ENCODE measurements at regions not wholly inside any gene's neighbourhood (a gene's known extent, or its start where the extent isn't known, plus 50 kb on each side); places are given as distances from the start of the nearest gene placed in this dataset.
"Not testable (repeated sequence)": the region's sequence is repeated elsewhere in the genome, so short reads cannot be mapped to it uniquely, and the experiment has no call there.

- peak; percentile 20 for DNase-seq
Observed at GRCh38 chr7:130948822-130949221, 214.8 kb upstream of the KLF14 start.

GRCh38 chr7:130949550-130949949 lies 215.5 kb upstream of the KLF14 start:
- peak; percentile 14 for DNase-seq

DNA sequence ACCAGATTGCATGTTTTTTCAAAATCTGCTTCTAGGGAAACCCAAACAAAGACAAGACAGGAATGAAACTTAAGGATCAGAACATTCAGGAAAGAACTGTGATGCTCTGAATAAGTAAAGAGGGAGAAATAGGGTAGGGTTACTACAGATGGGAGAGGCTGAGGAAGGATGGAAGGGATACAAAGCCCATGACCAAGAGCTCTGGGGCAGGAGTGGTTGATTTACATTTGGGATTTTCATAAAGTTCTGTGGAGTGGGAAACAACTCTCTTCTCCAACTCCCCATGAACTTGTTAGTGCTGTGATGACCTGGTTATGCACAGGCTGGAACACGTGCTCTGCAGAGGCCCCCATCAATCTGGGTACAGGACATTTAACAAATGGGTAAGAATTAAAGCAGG lies 216.0 kb upstream of the KLF14 start:
- DNase-seq = no peak

DNA sequence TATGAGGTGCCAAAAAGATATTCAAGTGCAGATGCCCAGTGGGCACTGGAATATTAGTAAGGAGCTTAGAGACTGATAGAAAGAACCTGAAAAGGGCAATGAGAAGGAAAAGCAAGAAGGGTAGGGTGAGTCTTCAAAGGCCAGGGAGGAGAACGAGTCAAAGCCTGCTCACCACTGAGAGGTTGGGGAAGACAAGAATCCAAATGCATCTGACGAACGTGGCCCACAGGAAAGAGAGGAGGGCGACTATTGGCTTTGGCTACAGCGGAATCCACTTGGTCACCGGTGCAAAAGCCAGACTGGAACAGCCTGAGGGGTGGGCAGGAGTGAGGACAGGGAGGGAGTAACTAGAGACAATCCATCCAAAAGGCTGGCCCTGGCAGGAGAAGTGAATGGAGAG lies 216.7 kb upstream of the KLF14 start:
- no peak for DNase-seq

DNA sequence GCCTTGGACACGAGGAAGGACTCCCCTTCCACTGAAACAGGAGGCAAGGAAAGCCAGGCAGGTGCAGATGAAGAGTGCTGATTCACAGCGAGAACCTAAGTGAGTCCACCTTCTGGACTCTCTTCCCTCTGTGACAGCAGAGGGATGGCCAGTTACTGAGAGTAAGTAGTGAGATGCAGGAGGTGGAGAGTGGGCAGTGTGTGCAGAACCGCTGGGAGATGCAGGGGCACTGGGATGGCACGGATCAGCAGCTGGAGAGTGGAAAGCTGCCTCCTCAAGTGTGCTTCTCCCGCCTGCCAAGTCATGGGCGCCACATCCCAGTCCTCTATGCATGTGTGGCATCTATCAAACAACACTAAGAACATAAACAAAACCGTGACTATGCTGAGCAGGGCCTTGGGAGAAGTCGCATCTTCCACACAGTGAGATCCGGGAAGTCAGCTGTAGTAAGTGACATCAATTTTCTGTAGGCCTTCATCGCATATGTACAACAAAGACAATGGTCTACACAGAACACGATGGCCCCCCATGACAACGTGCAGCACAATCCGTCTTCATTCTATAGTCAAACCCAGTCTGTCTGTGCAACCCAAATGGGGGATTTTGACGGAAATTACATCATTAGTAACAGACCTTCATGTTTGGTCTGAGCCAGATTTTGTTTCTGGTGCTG lies 217.4 kb upstream of the KLF14 start:
- DNase-seq = peak; percentile 59

DNA sequence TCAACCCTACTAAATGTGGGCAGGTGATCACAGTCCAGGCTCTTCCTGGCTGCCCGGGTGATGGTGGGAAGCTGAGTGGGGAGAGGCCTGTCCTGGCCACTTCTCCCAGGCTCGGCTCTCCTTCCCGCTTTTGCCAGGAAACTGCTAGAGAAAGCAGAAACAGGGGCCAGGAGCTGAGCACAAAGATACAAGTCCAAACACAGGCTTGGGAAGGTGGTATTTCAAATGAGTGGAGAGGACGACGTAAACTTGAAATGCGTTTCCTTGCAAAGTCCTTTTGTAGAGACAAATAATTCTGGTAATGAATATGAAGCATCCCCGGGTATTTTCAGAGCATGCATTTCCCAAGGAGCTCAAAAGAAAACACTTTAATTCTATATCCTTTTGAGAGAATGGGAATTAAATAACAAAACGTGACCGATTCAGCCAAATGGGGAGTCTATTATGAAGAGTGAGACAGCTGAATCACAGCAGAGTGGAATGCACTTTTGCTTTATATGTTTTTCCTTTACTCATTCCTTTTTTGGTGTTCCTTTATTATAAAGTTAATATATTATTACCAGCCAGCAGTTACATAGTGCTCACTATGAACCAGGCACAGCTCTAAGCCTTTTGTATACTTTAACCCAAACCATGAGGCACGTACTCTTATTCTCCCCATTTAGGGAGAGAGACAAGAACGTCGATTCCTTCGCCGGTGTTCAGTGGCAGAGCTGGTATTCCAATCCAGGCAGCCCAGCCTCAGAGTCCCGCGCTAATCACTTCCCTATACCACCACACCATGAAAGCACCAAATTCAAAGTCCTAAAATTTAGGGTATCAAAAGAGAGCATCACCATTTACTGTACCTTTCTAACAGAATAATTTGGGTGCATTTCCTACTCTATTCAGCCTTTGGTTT lies 218.2 kb upstream of the KLF14 start:
- DNase-seq = no peak

- DNase-seq = no peak
Observed at GRCh38 chr7:130953196-130953595, 219.2 kb upstream of the KLF14 start.

- DNase-seq = no peak
Observed at GRCh38 chr7:130954918-130955564, 221.0 kb upstream of the KLF14 start.

DNA sequence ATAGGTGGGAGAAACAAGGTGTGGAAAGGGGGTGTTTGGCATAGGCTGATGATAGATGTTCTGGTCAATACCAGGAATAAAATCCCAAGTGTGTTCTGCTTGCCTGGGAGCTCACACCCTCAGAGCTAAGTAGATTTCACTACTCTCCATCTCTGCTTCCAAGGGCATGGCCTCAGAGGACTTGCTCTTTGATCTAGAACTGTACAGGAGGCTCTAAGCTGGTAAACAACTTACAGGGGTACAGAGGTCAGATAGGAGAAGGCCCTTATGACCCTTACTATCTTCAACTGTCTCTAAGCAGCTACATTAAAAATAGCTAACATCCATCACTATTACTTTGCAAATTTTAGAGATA lies 221.5 kb upstream of the KLF14 start:
- no peak for DNase-seq

GRCh38 chr7:130956417-130957136 lies 222.6 kb upstream of the KLF14 start:
- no peak for DNase-seq

DNA sequence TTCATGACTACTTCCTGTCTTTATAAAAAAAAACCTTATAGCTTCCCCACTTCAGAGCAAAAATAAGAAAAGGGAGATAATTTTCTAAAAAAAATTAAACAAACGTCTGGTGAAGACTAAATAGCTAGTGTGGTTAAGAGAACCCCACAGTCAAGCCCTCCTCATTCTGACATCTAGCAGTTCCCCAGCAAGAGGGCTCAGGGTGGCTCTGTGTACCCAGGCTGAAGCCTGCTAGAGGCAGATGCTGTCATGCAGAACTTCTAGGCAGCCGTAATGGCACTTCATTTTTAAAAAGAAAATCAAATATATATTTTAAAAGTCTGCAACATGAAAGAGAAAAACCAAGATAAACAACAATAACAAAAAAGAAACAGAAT lies 223.1 kb upstream of the KLF14 start:
- no peak for DNase-seq

DNA sequence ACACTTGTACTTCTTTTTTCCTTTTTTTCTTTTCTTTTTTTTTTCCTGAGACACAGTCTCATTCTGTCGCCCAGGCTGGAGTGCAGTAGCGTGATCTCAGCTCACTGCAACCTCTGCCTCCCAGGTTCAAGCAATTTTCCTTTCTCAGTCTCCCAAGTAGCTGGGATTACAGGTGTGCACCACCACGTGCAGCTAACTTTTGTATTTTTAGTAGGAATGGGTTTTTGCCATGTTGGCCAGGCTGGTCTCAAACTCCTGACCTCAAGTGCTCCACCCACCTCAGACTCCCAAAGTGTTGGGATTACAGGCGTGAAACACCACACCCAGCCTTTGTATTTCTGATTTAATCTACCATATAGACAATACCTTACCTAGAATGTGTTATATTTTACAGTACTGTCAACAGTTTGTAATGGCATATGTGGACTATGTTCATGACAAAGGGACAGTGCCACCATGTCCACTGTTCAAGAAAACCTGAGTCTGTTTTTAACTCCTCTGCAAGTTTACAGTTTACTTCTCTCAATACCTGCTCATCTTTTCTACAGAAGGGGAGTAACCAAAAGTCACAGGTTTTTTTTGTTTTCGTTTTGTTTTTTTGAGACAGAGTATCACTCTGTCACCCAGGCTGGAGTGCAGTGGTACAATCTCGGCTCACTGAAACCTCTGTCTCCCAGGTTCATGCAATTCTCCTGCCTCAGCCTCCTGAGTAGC lies 223.9 kb upstream of the KLF14 start:
- DNase-seq = not testable (repeated sequence)

DNA sequence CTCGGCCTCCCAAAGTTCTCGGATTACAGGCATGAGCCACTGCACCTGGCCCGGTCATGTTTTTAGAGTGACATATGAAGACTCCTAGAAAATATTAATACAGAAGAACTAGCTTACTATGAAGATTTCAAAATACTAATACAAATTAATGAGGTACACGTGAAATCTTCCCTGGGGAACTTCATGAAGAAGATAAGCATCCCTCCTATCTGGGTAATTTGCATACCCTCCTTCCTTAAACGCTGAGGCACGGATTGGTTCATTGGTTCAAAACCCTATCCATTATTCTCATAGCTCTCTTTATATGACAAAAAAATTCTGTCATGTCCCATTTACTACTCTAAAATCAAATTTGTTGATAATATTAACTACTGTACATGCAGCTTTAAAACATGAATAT lies 224.8 kb upstream of the KLF14 start:
- no peak for DNase-seq

- DNase-seq = peak; percentile 79
Observed at GRCh38 chr7:130959743-130960207, 225.8 kb upstream of the KLF14 start.

DNA sequence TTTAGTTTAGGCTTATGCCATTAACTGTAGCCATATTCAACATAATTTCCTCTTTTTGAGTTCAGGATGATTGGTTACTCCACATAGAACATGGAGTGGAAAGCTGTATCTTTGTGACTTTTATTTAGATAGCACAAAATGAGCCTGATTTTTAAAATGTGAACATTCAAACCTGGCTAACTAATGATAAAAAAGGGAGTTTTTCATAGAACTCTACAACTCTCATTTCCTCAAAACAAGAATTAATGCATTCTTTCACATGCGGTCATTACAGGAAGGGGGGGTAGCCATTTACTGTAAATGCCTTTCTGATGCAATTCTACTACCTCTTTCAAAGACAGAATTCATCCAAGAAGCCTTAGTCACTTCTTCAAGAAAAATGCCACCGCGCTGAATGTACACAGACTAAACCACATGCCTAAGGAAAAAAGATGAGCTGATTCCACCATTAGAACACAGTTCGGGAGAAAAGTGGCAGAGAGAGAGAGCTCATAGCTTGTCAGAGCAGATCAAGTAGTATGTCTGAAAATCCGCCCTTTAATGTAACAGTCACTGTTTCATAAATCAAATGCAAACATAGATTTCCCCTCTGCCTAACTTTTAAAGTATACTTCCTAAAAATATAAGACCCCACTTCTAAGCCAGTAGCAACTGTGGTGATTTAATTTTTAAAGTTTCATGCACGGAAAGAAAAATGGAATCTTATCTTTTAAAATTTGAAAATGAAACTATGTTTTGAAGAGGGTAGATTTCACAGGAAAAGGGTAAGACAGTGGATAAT lies 226.4 kb upstream of the KLF14 start:
- DNase-seq = peak; percentile 83

GRCh38 chr7:130961128-130961601 lies 227.2 kb upstream of the KLF14 start:
- DNase-seq = peak; percentile 95

DNA sequence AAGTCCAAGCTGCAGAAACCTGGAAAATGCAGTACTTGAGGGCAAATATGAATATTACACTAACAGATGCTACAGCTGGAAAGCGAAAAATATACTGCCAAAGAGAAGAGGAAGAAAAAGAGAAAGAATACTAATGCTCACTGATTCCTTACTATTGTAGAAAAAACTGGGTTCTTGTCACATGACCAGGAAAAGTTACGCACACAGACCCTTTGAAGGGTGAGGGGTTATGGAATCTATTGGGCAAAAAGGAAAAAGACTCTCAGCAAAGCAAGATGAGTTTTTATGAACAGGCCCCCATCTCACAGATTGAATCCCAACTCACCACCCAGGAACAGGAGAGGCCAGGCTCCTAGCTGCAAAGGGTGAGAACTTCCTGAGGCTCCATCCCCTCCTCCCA lies 228.1 kb upstream of the KLF14 start:
- no peak for DNase-seq

DNA sequence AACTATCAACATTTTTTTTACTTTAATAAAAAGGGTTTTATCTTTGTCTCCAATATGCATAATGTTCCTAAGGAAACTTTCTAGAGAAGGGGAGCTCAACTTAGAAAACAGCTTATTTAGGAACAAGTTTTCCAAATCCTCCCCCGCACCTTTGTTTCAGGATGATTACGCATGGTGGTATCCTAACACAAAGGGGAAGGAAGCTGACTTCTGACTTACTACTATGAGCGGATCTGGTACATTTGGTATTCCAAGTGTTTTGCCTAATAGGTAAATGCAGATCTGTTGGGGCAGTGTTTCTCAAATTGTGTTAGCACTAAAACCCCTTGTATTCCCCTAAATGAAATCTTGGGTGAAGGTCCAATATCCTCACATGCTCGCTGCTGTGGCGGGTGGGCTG lies 229.3 kb upstream of the KLF14 start:
- DNase-seq = no peak

GRCh38 chr7:130965515-130965914 lies 231.5 kb upstream of the KLF14 start:
- DNase-seq = no peak

- peak; percentile 64 for DNase-seq
Observed at GRCh38 chr7:130966246-130967009, 232.4 kb upstream of the KLF14 start.

DNA sequence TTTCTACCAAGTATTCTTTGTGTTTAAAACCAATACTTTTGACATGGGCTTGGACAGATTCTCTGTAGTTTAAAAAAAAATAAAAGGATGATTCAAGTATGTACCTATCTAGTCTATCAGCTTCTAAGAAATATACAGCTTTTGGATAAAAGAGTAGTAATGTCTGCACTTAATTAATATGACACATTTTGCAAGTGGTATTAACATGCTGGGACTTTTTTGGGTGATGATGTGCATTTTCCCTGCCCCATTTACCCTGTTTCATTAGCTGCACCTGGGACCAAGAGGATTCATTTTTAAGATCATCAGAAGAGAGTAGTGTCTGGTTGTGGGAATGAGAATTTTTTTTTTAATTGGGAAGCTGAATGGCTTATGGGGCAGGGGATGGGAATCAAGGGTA lies 236.2 kb upstream of the KLF14 start:
- DNase-seq = peak; percentile 49
